NCI-H1417 (cell line): ENCODE measurements at regions not wholly inside any gene's neighbourhood (a gene's known extent, or its start where the extent isn't known, plus 50 kb on each side); places are given as distances from the start of the nearest gene placed in this dataset.

Experiments used
- DNase-seq, 3 experiments: peaks; one replicate each; lab custom pipeline; 2025; lab: John Stamatoyannopoulos, UW

GRCh38 chr11:29310725-29311342 lies 706.0 kb downstream of the KCNA4 start:
- no peak for DNase-seq

GRCh38 chr11:29309992-29310391 lies 706.8 kb downstream of the KCNA4 start:
- no peak for DNase-seq

DNA sequence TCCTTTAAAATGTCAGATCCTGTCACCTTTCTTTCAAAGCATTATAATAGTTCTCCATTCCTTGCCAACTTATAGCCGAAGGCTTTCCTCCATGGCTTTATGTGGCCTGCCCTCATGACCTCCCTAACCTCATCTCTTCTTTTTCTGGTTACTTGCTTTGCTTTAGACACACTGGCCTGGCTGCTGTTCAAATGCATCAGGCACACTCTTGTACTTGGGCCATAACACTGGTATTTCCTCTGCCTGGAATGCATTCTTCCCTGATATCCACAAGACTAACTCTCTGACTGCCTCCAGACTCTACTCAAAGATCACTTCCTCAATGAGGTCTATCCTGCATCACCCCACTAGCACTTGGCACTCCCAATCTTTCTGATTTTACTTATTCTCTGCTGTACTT lies 710.3 kb downstream of the KCNA4 start:
- no peak for DNase-seq

GRCh38 chr11:29305456-29306232 lies 711.2 kb downstream of the KCNA4 start:
- no peak for DNase-seq

GRCh38 chr11:29300420-29300819 lies 716.4 kb downstream of the KCNA4 start:
- DNase-seq = no peak

DNA sequence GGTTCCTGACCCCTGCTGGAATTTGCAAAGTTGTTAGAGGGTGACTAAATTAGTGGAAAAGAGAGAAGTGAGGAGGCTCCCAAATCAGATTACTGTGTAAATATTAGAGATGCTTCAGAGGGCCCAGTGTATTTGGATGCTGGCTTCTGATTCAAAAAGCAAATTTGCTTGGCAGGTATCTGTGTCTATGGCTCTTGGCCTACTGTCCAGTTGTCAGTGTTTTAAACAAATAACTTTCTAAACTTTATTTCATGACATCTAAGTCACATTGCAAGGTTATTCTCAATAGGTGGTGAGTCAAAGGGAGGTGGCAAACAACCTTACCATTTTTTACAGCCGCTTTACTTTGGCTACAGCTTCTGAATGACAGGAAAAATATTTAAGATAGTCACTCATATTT lies 720.1 kb downstream of the KCNA4 start:
- DNase-seq = no peak

DNA sequence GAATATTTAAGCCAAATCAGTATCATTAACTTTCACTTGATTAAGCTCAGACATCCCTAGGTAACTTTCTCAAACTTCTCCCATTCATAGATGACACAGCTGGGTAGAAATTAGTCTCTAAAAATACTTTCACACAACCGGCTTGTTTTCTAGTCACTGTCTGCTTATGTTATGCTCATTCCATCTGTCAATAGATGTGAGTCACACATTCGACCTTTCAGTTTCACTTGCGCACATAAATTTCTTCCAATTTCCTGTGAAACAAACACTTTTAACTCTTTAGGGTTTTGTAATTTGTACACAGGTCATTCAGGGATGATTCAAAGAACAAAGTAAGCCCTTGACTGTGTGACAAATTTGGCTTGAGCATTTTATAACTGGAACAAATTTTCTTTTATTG lies 723.0 kb downstream of the KCNA4 start:
- no peak for DNase-seq

- no peak for DNase-seq
These were observed 734.7 kb downstream of the KCNA4 start for GRCh38 chr11:29282088-29282487.

DNA sequence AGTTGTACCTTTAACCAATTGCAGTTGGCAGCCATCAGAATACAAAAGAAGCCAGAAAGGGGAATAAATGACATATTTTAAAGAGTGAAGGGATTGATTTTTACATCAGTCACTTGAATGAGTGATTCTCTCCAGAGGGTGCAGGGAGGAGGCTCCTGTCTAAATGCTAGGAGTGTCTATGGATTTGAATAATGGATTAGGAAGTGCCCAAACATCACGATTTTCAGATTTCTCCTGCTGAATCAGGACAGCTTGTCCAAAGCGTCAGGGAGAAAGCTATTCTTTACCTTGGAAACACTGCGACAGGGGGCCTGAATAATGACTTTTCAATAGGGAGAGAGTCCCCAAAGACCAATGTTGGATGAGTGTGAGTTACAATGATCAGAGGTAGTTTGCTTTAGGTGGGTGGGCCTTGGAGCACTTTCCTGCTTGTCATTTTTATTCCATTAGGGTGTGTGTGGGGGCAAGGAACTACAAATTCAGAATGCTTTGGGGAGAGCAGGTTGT lies 735.5 kb downstream of the KCNA4 start:
- no peak for DNase-seq

GRCh38 chr11:29280452-29280851 lies 736.4 kb downstream of the KCNA4 start:
- DNase-seq = no peak

- DNase-seq = no peak
These were observed 737.1 kb downstream of the KCNA4 start for GRCh38 chr11:29279716-29280115.

DNA sequence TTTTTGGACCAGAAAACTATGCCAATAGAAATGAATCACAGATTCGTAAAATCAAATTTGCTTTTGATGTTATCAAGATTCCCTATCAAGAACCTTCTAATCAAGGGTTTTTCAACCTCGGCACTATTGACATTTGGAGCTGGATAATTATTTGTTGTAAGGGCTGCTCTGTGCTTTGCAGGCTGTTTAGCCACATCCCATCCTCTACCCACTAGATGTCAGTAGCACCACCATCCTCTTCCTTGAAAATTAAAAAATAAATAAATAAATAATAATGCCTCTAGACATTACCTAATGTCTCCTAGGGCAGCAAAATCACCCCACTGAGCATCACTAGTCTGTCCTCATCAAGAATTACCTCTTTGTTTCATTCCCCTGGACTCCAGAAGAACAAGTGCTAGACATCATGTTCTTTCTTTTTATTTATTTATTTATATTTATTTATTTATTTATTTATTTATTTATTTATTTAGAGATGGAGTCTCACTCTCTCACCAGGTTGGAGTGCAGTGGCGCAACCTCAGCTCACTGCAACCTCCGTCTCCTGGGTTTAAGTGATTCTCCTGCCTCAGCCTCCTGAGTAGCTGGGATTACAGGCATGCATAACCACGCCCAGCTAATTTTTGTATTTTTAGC lies 744.7 kb downstream of the KCNA4 start:
- peak in 1 of 3 experiments; percentile 14 for DNase-seq

GRCh38 chr11:29271616-29272015 lies 745.2 kb downstream of the KCNA4 start:
- no peak for DNase-seq

- DNase-seq = no peak
These were observed 748.1 kb downstream of the KCNA4 start for GRCh38 chr11:29268733-29269132.

DNA sequence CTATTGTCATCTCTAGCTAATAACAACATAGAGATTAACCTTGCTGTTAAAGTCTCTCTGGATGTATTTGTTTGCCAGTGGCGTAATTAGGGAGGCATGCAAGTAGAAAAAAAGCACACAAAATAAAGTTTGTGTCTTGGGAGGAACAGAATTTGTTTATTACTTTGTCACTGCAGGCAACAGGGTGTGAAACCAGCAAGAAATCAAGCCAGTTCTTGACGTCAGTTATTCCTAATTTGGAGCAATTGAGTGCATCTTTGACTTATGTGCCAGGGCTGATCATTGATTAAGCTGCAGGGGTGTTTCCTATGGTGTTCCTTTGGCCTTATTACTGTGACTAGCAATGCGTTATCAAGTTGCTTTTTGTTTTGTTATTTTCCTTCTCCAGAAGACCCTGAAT lies 751.0 kb downstream of the KCNA4 start:
- DNase-seq = no peak

DNA sequence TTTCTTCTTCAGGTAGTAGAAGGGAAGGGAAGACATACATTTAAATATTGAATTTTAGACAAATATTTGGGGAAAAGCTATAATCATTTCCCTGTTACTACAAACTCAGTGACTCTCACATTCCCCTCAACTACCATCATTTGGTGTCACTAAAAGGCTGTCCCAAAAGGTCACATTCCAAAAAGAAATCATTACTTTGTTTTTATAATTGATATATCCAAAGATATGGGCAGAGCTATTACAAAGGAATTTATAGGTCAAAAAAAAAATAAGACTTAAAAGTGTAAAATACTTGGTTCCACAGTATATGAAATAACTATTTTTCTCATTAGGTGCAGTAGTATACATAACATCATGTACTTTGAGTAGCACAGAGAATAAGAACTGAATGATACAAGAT lies 751.4 kb downstream of the KCNA4 start:
- no peak for DNase-seq

DNA sequence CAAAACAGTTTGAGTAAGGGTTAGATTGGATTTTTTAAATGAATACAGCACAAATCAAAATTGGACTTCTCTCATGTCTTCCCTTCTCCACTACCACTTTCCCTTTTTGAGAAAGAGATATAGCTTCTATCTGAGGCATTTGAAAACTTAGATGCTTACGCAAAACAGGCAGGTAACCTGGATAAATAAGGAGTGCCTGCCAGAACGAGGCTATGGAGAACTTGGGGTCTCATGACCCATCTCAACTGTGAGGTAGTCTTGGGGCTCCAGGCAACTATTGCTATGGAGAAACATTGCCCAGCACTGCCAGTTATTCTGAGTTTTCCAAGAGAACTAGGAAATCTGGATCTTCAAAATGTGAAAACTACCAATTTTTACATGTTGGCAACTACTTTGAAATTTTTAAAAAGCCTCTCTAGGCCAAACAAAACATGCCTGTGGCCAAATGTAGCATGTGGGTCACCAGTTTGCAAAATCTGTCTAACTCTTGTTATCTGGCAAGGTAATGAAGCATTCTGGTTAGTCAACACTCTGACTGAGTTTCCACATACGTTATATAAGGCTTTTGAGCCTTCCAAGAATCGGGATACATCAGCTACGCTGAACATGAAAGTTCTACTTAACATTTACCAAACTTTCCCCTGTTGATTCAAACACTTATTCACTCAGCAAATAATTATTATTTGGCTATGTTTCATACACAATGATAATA lies 752.7 kb downstream of the KCNA4 start:
- no peak for DNase-seq

GRCh38 chr11:29261831-29262230 lies 755.0 kb downstream of the KCNA4 start:
- DNase-seq = no peak

GRCh38 chr11:29260939-29261705 lies 755.7 kb downstream of the KCNA4 start:
- DNase-seq = no peak

DNA sequence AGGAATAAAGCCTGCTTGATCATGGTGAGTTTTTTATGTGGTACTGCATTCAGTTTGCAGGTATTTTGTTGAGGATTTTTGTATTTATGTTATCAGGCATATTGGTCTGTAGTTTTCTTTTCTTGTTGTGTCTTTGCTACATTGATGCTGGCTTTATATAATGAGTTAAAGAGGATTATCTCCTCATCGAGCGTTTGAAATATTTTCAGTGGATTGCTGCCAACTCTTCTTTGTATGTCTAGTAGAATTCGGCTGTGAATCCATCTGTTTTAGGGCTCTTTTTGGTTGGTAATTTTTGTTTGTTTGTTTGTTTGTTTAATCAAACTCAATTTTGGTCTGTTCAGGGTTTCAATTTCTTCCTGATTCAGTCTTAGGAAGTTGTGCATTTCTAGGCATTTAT lies 758.4 kb downstream of the KCNA4 start:
- DNase-seq = no peak

DNA sequence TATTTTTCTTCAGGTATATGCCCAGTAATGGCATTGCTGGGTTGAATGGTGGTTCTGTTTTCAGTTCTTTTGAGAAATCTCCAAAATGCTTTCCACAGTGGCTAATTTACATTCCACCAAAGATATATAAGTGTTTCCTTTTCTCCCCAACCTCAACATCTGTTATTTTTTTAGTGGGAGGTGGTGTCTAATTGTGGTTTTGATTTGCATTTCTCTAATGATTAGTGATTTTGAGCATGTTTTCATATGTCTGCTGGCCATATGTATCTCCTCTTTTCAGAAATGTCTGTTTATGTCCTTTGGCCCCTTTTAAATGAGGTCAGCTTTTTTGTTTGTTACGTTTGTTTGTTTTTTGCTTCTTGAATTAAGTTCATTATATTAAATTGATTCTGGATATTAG lies 760.2 kb downstream of the KCNA4 start:
- DNase-seq = no peak

GRCh38 chr11:29255401-29255800 lies 761.4 kb downstream of the KCNA4 start:
- peak in 1 of 3 experiments; percentile 28 for DNase-seq
